Panc1 (cell line): ENCODE measurements at regions not wholly inside any gene's neighbourhood (a gene's known extent, or its start where the extent isn't known, plus 50 kb on each side); places are given as distances from the start of the nearest gene placed in this dataset.
A peak's percentile ranks its signal among the peaks of the same experiment; 100 is the strongest.

Experiments
- ATAC-seq: fragments of 200-7000 bp; cut with Tn5 transposase; 2 replicates; pipeline ENCODE4 v1.9.1; 2020; ENCODE audit warnings: mild to moderate bottlenecking, moderate library complexity
- BruUV-seq: library from RNA; stranded (reverse); fragments of 400-500 nt; replicated peaks from 2 replicates; lab custom pipeline; 2021; lab: Mats Ljungman, UMichigan
- CTCF ChIA-PET: fragments of 300-600 bp; sonication (Branson Sonifier 250); formaldehyde crosslinking; loops from one replicate; lab custom pipeline; 2022; ENCODE audit warnings: antibody characterized with exemption; lab: Charles Lee
- POLR2A ChIA-PET: fragments of 300-600 bp; sonication (Branson Sonifier 250); formaldehyde crosslinking; loops from one replicate; lab custom pipeline; 2022; ENCODE audit warnings: antibody characterized with exemption; lab: Charles Lee
- DNase-seq: peaks from one replicate; pipeline ENCODE4 v3.0.0-alpha.2; 2010; ENCODE audit warnings: low read depth, low spot score
- H3K27ac ChIP-seq: 2 replicates; pipeline ENCODE4 v1.5.1; 2011; ENCODE audit warnings: mild to moderate bottlenecking, low read length, inconsistent platforms
- H3K27me3 ChIP-seq: fragments of 200-500 bp; sonication (Bioruptor generic); 2 replicates; pipeline ENCODE4 v1.6.0; 2014; ENCODE audit warnings: low read length, inconsistent platforms; ENCODE audit not compliant: control insufficient read depth, insufficient read depth
- H3K36me3 ChIP-seq: fragments of 200-500 bp; sonication (Bioruptor generic); 2 replicates; pipeline ENCODE4 v1.5.1; 2014; ENCODE audit warnings: inconsistent platforms, mild to moderate bottlenecking, low read length, moderate library complexity; ENCODE audit not compliant: control insufficient read depth, insufficient read depth
- H3K4me1 ChIP-seq: 2 replicates; pipeline ENCODE4 v1.5.1; 2011; ENCODE audit warnings: inconsistent platforms, mild to moderate bottlenecking, low read length, moderate library complexity; ENCODE audit not compliant: control insufficient read depth, insufficient read depth
- H3K4me3 ChIP-seq, 2 experiments: 2 replicates each; pipeline ENCODE4 v1.5.1; 2011 to 2012; ENCODE audit warnings: low read depth in 2 of 2, low read length in 2 of 2, mild to moderate bottlenecking in 2 of 2, inconsistent platforms in 1 of 2, moderate library complexity in 1 of 2
- H3K9me3 ChIP-seq: fragments of 200-500 bp; sonication (Bioruptor generic); 2 replicates; pipeline ENCODE4 v1.5.1; 2014; ENCODE audit warnings: low read depth, mild to moderate bottlenecking, inconsistent platforms, low read length, moderate library complexity; ENCODE audit not compliant: control insufficient read depth, insufficient read depth
- CTCF ChIP-seq: fragments of 450-650 bp; IDR thresholded peaks from 2 replicates; pipeline ENCODE4 v1.5.1; 2017; ENCODE audit warnings: mild to moderate bottlenecking
- POLR2AphosphoS5 ChIP-seq: IDR thresholded peaks from 2 replicates; pipeline ENCODE4 v1.6.1; 2012; ENCODE audit warnings: mild to moderate bottlenecking, low read depth, low read length, moderate library complexity
- SIN3A ChIP-seq: IDR thresholded peaks from 2 replicates; pipeline ENCODE4 v1.6.1; 2012; ENCODE audit warnings: low read depth, mild to moderate bottlenecking, low read length, moderate library complexity, borderline replicate concordance; ENCODE audit not compliant: insufficient read depth
- TCF7L2 ChIP-seq: IDR thresholded peaks from 2 replicates; pipeline ENCODE4 v1.6.1; 2011; ENCODE audit warnings: mild to moderate bottlenecking, low read depth, low read length, inconsistent platforms
- in situ Hi-C: cut with HindIII; loops from 2 replicates; pipeline ENCODE4 v1.10.0; 2016; ENCODE audit warnings: low sequenced_read_pairs, low pct_unique_long_range_greater_than_20kb
- intact Hi-C: fragments of 100-400 bp; cut with micrococcal nuclease; formaldehyde crosslinking; loops from one replicate; pipeline ENCODE4 v1.10.0; 2022; ENCODE audit not compliant: unreplicated experiment
- TF ChIP-seq, protein P1 (sequence below), 2 experiments: IDR thresholded peaks; 2 replicates each; pipeline ENCODE4 v1.6.1; 2011 to 2012; ENCODE audit warnings: low read depth in 2 of 2, control low read depth in 1 of 2, low read length in 1 of 2, mild to moderate bottlenecking in 1 of 2, moderate library complexity in 1 of 2; ENCODE audit not compliant: insufficient read depth in 1 of 2

DNA sequence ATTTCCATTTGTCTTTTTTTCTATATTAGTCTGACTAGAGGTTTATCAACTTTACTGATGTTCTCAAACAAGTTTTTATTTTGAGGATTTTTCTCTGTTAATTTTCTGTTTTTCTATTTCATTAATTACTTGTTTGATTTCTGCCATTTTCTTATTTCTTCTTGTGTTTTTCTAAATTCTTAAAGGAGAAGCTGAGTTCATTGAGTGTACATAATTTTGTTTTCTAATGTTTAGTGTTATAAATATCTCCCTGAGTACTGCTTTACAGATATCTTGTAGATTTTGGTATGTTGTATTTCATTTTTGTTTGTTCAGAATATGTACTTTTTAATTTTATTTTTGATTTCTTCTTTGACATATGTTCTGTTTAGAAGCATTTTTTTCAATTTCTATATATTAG, 1404.3 kb upstream of the MIR17HG start:
- no peaks in the 10 kb centered on the region for H3K36me3 ChIP-seq
- no peaks in the 10 kb centered on the region for H3K27me3 ChIP-seq
- TF ChIP-seq SIN3A, result no peak
- TF ChIP-seq POLR2AphosphoS5, result no peak
- no peak for TF ChIP-seq CTCF
- TF ChIP-seq TCF7L2, result no peak
- TF ChIP-seq, protein P1, sequence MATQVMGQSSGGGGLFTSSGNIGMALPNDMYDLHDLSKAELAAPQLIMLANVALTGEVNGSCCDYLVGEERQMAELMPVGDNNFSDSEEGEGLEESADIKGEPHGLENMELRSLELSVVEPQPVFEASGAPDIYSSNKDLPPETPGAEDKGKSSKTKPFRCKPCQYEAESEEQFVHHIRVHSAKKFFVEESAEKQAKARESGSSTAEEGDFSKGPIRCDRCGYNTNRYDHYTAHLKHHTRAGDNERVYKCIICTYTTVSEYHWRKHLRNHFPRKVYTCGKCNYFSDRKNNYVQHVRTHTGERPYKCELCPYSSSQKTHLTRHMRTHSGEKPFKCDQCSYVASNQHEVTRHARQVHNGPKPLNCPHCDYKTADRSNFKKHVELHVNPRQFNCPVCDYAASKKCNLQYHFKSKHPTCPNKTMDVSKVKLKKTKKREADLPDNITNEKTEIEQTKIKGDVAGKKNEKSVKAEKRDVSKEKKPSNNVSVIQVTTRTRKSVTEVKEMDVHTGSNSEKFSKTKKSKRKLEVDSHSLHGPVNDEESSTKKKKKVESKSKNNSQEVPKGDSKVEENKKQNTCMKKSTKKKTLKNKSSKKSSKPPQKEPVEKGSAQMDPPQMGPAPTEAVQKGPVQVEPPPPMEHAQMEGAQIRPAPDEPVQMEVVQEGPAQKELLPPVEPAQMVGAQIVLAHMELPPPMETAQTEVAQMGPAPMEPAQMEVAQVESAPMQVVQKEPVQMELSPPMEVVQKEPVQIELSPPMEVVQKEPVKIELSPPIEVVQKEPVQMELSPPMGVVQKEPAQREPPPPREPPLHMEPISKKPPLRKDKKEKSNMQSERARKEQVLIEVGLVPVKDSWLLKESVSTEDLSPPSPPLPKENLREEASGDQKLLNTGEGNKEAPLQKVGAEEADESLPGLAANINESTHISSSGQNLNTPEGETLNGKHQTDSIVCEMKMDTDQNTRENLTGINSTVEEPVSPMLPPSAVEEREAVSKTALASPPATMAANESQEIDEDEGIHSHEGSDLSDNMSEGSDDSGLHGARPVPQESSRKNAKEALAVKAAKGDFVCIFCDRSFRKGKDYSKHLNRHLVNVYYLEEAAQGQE (IDR thresholded peaks at IDR 0.05; ENCODE audit: insufficient read depth in 1 of 2, low read depth in 2 of 2, low read length in 1 of 2), result no peak
- H3K4me1 ChIP-seq, result no peaks in the 10 kb centered on the region
- H3K4me3 ChIP-seq, result no peak overlapping the region
- ChIA-PET CTCF (no interaction called here), POLR2A (no interaction called here)
- intact Hi-C loops (no loop called here), in situ Hi-C loops (no loop called here)
- H3K9me3 ChIP-seq, result no peaks in the 10 kb centered on the region
- H3K27ac ChIP-seq, result no peak overlapping the region
- no peak for ATAC-seq
- DNase-seq, result no peak
- no TSS peak for BruUV-seq

DNA sequence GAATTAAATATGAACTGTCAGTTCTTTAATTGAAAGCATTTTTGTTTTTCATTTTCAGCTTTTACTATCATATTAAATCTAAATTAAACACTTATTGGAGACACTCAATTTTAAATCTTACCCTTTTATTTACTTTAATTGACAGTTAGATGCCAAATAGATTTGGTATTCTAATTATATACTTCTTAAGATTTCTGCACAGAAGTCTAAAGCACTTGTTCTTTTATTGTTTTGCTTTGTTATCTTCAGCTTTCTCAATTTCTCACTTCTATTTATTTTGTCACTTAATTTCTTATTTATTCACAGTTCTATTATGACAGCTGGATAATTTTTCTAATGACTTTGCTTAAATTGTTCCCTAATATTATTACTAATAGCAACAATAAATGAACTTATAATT, 1397.3 kb upstream of the MIR17HG start:
- TF ChIP-seq CTCF (no peak), POLR2AphosphoS5 (no peak)
- H3K4me3 ChIP-seq, result no peak overlapping the region
- in situ Hi-C loops, result no loop called here
- BruUV-seq, result no TSS peak
- ChIA-PET CTCF (no interaction called here), POLR2A (no interaction called here)
- H3K9me3 ChIP-seq, result no peaks in the 10 kb centered on the region
- DNase-seq, result no peak
- H3K4me1 ChIP-seq, result no peaks in the 10 kb centered on the region
- H3K27me3 ChIP-seq, result no peaks in the 10 kb centered on the region
- intact Hi-C loops, result no loop called here
- no peak for ATAC-seq
- H3K36me3 ChIP-seq, result no peaks in the 10 kb centered on the region
- no peak overlapping the region for H3K27ac ChIP-seq

DNA sequence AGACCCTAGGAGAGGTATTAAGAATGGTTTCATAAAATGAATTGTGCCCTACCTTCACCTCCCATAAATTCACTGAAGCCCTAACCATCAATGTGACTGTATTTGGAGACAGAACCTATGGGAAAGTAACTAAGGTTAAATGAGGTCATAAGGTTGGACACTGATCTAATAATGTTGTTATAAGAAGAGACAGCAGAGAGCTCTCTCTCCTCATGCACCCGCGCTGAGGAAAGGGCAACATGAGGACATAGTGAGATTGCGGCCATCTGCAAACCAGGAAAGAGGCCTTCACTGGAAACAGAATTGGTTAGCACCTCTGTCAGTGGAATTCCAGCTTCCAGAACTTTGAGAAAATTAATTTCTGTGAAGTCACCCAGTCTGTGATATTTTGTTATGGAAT, 1396.1 kb upstream of the MIR17HG start:
- CTCF ChIA-PET, result no interaction called here
- Histone ChIP-seq H3K27me3 (no peaks in the 10 kb centered on the region), H3K9me3 (no peaks in the 10 kb centered on the region), H3K4me3 (no peak overlapping the region), H3K4me1 (no peaks in the 10 kb centered on the region), H3K36me3 (no peaks in the 10 kb centered on the region), H3K27ac (no peak overlapping the region)
- ATAC-seq (no peak), DNase-seq (no peak)
- intact Hi-C loops (no loop called here), in situ Hi-C loops (no loop called here)
- POLR2A ChIA-PET, result no interaction called here
- TF ChIP-seq, protein P1 (IDR thresholded peaks at IDR 0.05; ENCODE audit: insufficient read depth in 1 of 2, low read depth in 2 of 2, low read length in 1 of 2), result no peak
- TF ChIP-seq POLR2AphosphoS5 (no peak), SIN3A (no peak), CTCF (0 out of 2 replicates have a peak, but pooled peaks have one; percentile 6), TCF7L2 (no peak)
- BruUV-seq, result no TSS peak
